ENCODE measurements at regions not wholly inside any gene's neighbourhood (a gene's known extent, or its start where the extent isn't known, plus 50 kb on each side); places are given as distances from the start of the nearest gene placed in this dataset.

- H3K27ac ChIP-seq, result no peak overlapping the region
- TF ChIP-seq CTCF (conservative IDR thresholded peaks at IDR 0.05), result no peak
- no peak for TF ChIP-seq ZFX (IDR thresholded peaks at IDR 0.05)
These were observed 123.4 kb downstream of the LY86 start for GRCh38 chr6:6711832-6712448.

GRCh38 chr6:6712449-6713403 lies 124.2 kb downstream of the LY86 start:
- H3K27ac ChIP-seq, result no peak overlapping the region
- no peak for TF ChIP-seq ZFX (IDR thresholded peaks at IDR 0.05)
- TF ChIP-seq CTCF (conservative IDR thresholded peaks at IDR 0.05), result no peak

GRCh38 chr6:6713657-6714056 lies 125.1 kb downstream of the LY86 start:
- no peak for TF ChIP-seq CTCF (conservative IDR thresholded peaks at IDR 0.05)
- no peak for TF ChIP-seq ZFX (IDR thresholded peaks at IDR 0.05)
- H3K27ac ChIP-seq, result no peak overlapping the region

- H3K27ac ChIP-seq, result no peak overlapping the region
- no peak for TF ChIP-seq CTCF (conservative IDR thresholded peaks at IDR 0.05)
- no peak for TF ChIP-seq ZFX (IDR thresholded peaks at IDR 0.05)
These were observed 125.8 kb downstream of the LY86 start for GRCh38 chr6:6714118-6714897.

- TF ChIP-seq ZFX (IDR thresholded peaks at IDR 0.05) (no peak), CTCF (conservative IDR thresholded peaks at IDR 0.05) (no peak)
- no peak overlapping the region for H3K27ac ChIP-seq
These were observed 126.4 kb downstream of the LY86 start for GRCh38 chr6:6714953-6715352.

- TF ChIP-seq ZFX (IDR thresholded peaks at IDR 0.05) (no peak), CTCF (conservative IDR thresholded peaks at IDR 0.05) (no peak)
- H3K27ac ChIP-seq, result no peak overlapping the region
These were observed 126.9 kb downstream of the LY86 start for GRCh38 chr6:6715465-6715864.
